ENCODE measurements at regions not wholly inside any gene's neighbourhood (a gene's known extent, or its start where the extent isn't known, plus 50 kb on each side); places are given as distances from the start of the nearest gene placed in this dataset.

GRCh38 chr6:114747995-114748625, 405.3 kb upstream of the HS3ST5 start:
- Mint-ChIP-seq H3K9me3 (ENCODE audit: unreplicated experiment) (no peaks in the 10 kb centered on the region), H3K27me3 (ENCODE audit: unreplicated experiment) (no peaks in the 10 kb centered on the region), H3K4me3 (ENCODE audit: unreplicated experiment) (no peak overlapping the region), H3K27ac (ENCODE audit: unreplicated experiment) (no peak overlapping the region), H3K4me1 (ENCODE audit: low read depth, unreplicated experiment) (no peaks in the 10 kb centered on the region), H3K36me3 (ENCODE audit: unreplicated experiment) (no peaks in the 10 kb centered on the region)
- peak; percentile 67 for DNase-seq
- peak; percentile 92 for TF ChIP-seq CTCF (IDR thresholded peaks at IDR 0.05; ENCODE audit: partially characterized antibody, unreplicated experiment)

- H3K4me1 Mint-ChIP-seq (ENCODE audit: low read depth, unreplicated experiment), result no peaks in the 10 kb centered on the region
- no peak overlapping the region for H3K27ac Mint-ChIP-seq (ENCODE audit: unreplicated experiment)
- no peak overlapping the region for H3K4me3 Mint-ChIP-seq (ENCODE audit: unreplicated experiment)
- no peaks in the 10 kb centered on the region for H3K27me3 Mint-ChIP-seq (ENCODE audit: unreplicated experiment)
- no peak for TF ChIP-seq CTCF (IDR thresholded peaks at IDR 0.05; ENCODE audit: partially characterized antibody, unreplicated experiment)
- no peak for DNase-seq
- H3K36me3 Mint-ChIP-seq (ENCODE audit: unreplicated experiment), result no peaks in the 10 kb centered on the region
- no peaks in the 10 kb centered on the region for H3K9me3 Mint-ChIP-seq (ENCODE audit: unreplicated experiment)
These were observed 397.7 kb upstream of the HS3ST5 start for GRCh38 chr6:114740547-114740946.

GRCh38 chr6:114739656-114740055, 396.8 kb upstream of the HS3ST5 start:
- no peak for DNase-seq
- Mint-ChIP-seq H3K27me3 (ENCODE audit: unreplicated experiment) (no peaks in the 10 kb centered on the region), H3K9me3 (ENCODE audit: unreplicated experiment) (no peaks in the 10 kb centered on the region), H3K4me1 (ENCODE audit: low read depth, unreplicated experiment) (no peaks in the 10 kb centered on the region), H3K27ac (ENCODE audit: unreplicated experiment) (no peak overlapping the region), H3K36me3 (ENCODE audit: unreplicated experiment) (no peaks in the 10 kb centered on the region), H3K4me3 (ENCODE audit: unreplicated experiment) (no peak overlapping the region)
- TF ChIP-seq CTCF (IDR thresholded peaks at IDR 0.05; ENCODE audit: partially characterized antibody, unreplicated experiment), result no peak

- H3K4me3 Mint-ChIP-seq (ENCODE audit: unreplicated experiment), result no peak overlapping the region
- no peak for TF ChIP-seq CTCF (IDR thresholded peaks at IDR 0.05; ENCODE audit: partially characterized antibody, unreplicated experiment)
- H3K27ac Mint-ChIP-seq (ENCODE audit: unreplicated experiment), result no peak overlapping the region
- DNase-seq, result no peak
- no peaks in the 10 kb centered on the region for H3K9me3 Mint-ChIP-seq (ENCODE audit: unreplicated experiment)
- H3K27me3 Mint-ChIP-seq (ENCODE audit: unreplicated experiment), result no peaks in the 10 kb centered on the region
- H3K36me3 Mint-ChIP-seq (ENCODE audit: unreplicated experiment), result no peaks in the 10 kb centered on the region
- no peaks in the 10 kb centered on the region for H3K4me1 Mint-ChIP-seq (ENCODE audit: low read depth, unreplicated experiment)
These were observed 392.4 kb upstream of the HS3ST5 start for GRCh38 chr6:114735025-114735735.

- no peak for TF ChIP-seq CTCF (IDR thresholded peaks at IDR 0.05; ENCODE audit: partially characterized antibody, unreplicated experiment)
- H3K27me3 Mint-ChIP-seq (ENCODE audit: unreplicated experiment), result no peaks in the 10 kb centered on the region
- no peak overlapping the region for H3K27ac Mint-ChIP-seq (ENCODE audit: unreplicated experiment)
These were observed 390.8 kb upstream of the HS3ST5 start for GRCh38 chr6:114733596-114733995.

More at GRCh38 chr6:114733596-114733995, 390.8 kb upstream of the HS3ST5 start:
- no peaks in the 10 kb centered on the region for H3K9me3 Mint-ChIP-seq (ENCODE audit: unreplicated experiment)
- no peaks in the 10 kb centered on the region for H3K36me3 Mint-ChIP-seq (ENCODE audit: unreplicated experiment)
- DNase-seq, result no peak
- no peak overlapping the region for H3K4me3 Mint-ChIP-seq (ENCODE audit: unreplicated experiment)
- no peaks in the 10 kb centered on the region for H3K4me1 Mint-ChIP-seq (ENCODE audit: low read depth, unreplicated experiment)
